Spleen (tissue), 11 donors: ENCODE measurements at regions not wholly inside any gene's neighbourhood (a gene's known extent, or its start where the extent isn't known, plus 50 kb on each side); places are given as distances from the start of the nearest gene placed in this dataset.

Experiments used
- DNase-seq: peaks from one replicate; pipeline ENCODE4 v3.0.0-alpha.2; 2020
- H3K27ac ChIP-seq, 8 donors: fragments of 200-600 bp; sonication (generic) in 7 of 8; 1 replicate in 4 of 8; 2 replicates in 4 of 8; pipeline versions ENCODE4 v1.5.0 to v1.8.0; 2016 to 2021; ENCODE audit warnings: inconsistent platforms in 4 of 8, mild to moderate bottlenecking in 4 of 8, moderate library complexity in 1 of 8
- H3K27me3 ChIP-seq, 7 donors: fragments of 200-600 bp; sonication (generic) in 6 of 7; replicated peaks in 1 of 7; 1 replicate in 4 of 7; 2 replicates in 3 of 7; pipeline versions ENCODE4 v1.5.0 to v1.8.0; 2016 to 2021; ENCODE audit warnings: inconsistent platforms in 3 of 7, mild to moderate bottlenecking in 1 of 7
- H3K36me3 ChIP-seq, 6 donors: fragments of 200-600 bp; sonication (generic) in 5 of 6; 1 replicate in 4 of 6; 2 replicates in 2 of 6; pipeline versions ENCODE4 v1.5.0 to v1.8.0; 2016 to 2021; ENCODE audit warnings: inconsistent platforms in 2 of 6
- H3K4me1 ChIP-seq, 6 donors: fragments of 200-600 bp; sonication (generic) in 5 of 6; 1 replicate in 3 of 6; 2 replicates in 3 of 6; pipeline versions ENCODE4 v1.5.0 to v1.8.0; 2016 to 2021; ENCODE audit warnings: inconsistent platforms in 3 of 6
- H3K4me3 ChIP-seq, 8 donors: fragments of 200-600 bp; sonication (generic) in 7 of 8; 1 replicate in 4 of 8; 2 replicates in 4 of 8; pipeline versions ENCODE4 v1.5.0 to v1.8.0; 2016 to 2021; ENCODE audit warnings: inconsistent platforms in 4 of 8, mild to moderate bottlenecking in 4 of 8, moderate library complexity in 2 of 8
- H3K9me3 ChIP-seq, 8 donors: fragments of 200-600 bp; sonication (generic) in 7 of 8; 1 replicate in 4 of 8; 2 replicates in 4 of 8; pipeline versions ENCODE4 v1.5.0 to v1.8.0; 2016 to 2021; ENCODE audit warnings: inconsistent platforms in 4 of 8
- POLR2A ChIP-seq, 3 donors: fragments of 450-650 bp; IDR thresholded peaks; one replicate each; pipeline ENCODE4 v1.5.1; 2017; ENCODE audit warnings: antibody characterized with exemption in 3 of 3, mild to moderate bottlenecking in 1 of 3
- POLR2AphosphoS5 ChIP-seq, 3 donors: sonication (generic); formaldehyde crosslinking; IDR thresholded peaks; one replicate each; pipeline ENCODE4 v1.5.1; 2017; ENCODE audit warnings: antibody characterized with exemption in 3 of 3
- WGBS, 5 donors: extraction: QIAGEN DNeasy Blood & Tissue Kit in 3 of 5; methylation state at CpG; one replicate each; pipeline versions ENCODE4 v1.1.5 to v1.1.7; 2013 to 2018; 5-methylcytosine and 5-hydroxymethylcytosine counted together
- intact Hi-C: fragments of 100-400 bp; cut with DNase I; formaldehyde crosslinking; loops from one replicate; pipeline ENCODE4 v1.15.0; 2023; ENCODE audit warnings: low total_unique reads
- TF ChIP-seq, protein P1 (sequence below), 11 experiments: fragments of 200-600 bp in 7 of 11; fragments of 450-650 bp in 4 of 11; sonication (generic) in 4 of 11; IDR thresholded peaks in 8 of 11; conservative IDR thresholded peaks in 3 of 11; 1 replicate in 7 of 11; 2 replicates in 4 of 11; pipeline versions ENCODE4 v1.4.0 to v1.8.0; 2016 to 2021; ENCODE audit warnings: antibody characterized with exemption in 11 of 11, inconsistent platforms in 4 of 11, mild to moderate bottlenecking in 1 of 11
- donor health status: healthy with polysubstance abuse.
- donor health status: DM: no; HTN: no; CAD: no; lungs with moderate emphysema.
- donor health status: DM: no; HTN: no; CAD: no.
- donor health status: Bipolar disorder and iron deficiency.
- donor health status: healthy.
- donor health status: DM: no; HTN: no; CAD: no.
- donor health status: DM: yes; HTN: yes; CAD: no.

DNA sequence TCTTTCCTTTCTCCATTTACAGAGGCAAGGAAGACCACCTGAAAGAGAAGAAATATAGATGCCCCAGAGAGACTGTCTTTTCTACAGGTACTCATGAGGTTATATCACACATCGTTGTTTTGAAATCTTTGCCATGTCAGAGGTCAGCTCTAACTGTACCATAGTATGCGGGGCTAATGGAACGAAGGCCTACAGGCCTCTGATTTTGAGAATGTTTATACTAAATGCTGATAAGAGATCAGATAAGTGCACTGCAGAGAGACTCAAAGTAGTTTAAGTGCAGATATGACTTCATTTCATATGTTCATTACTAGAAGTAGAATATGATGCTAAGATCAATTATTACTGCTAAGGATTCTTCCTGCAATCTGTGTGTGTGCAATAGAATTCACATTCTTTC, 1005.0 kb downstream of the GALC start:
- DNase-seq = no peak
- Histone ChIP-seq H3K9me3 (peaks cover 0 to 9% (median 0%) of the 10 kb centered on the region in 8 donors), H3K36me3 (no peaks in the 10 kb centered on the region), H3K27me3 (no peaks in the 10 kb centered on the region), H3K27ac (no peak overlapping the region), H3K4me3 (no peak overlapping the region), H3K4me1 (no peaks in the 10 kb centered on the region)
- TF ChIP-seq POLR2AphosphoS5 (IDR thresholded peaks at IDR 0.05) = no peak
- TF ChIP-seq, protein P1, sequence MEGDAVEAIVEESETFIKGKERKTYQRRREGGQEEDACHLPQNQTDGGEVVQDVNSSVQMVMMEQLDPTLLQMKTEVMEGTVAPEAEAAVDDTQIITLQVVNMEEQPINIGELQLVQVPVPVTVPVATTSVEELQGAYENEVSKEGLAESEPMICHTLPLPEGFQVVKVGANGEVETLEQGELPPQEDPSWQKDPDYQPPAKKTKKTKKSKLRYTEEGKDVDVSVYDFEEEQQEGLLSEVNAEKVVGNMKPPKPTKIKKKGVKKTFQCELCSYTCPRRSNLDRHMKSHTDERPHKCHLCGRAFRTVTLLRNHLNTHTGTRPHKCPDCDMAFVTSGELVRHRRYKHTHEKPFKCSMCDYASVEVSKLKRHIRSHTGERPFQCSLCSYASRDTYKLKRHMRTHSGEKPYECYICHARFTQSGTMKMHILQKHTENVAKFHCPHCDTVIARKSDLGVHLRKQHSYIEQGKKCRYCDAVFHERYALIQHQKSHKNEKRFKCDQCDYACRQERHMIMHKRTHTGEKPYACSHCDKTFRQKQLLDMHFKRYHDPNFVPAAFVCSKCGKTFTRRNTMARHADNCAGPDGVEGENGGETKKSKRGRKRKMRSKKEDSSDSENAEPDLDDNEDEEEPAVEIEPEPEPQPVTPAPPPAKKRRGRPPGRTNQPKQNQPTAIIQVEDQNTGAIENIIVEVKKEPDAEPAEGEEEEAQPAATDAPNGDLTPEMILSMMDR (IDR thresholded peaks at IDR 0.05 in 8 of 11, conservative IDR thresholded peaks at IDR 0.05 in 3 of 11) = no peak
- TF ChIP-seq POLR2A (IDR thresholded peaks at IDR 0.05) = no peak
- intact Hi-C loops = no loop called here
- 73 to 88% (median 81%) methylated on average over 3 of the region's 3 CpGs for WGBS, 5 donors

DNA sequence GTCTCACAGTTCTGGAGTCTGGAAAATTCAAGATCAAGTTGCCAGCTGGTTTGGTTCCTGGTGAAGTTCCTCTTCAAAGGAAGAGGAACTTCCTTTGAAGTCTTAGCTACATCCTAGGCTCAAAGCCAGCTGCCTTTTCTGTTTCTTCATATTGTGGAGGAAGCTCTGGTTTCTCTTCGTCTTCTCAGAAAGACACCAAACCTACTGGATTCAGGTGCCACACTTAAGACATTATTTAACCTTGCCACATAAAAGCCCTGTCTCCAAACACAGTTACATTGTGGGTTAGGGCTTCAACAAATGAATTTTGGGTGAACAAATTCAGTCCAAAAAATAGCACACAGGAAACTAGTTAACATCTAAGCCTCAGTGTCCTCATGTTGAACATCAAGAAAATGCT, 1019.8 kb downstream of the GALC start:
- no peak overlapping the region for H3K27ac ChIP-seq
- 30 to 55% (median 38%) methylated on average over 1 of the region's 1 CpG for WGBS, 5 donors
- H3K9me3 ChIP-seq = peaks cover 4 to 62% (median 37%) of the 10 kb centered on the region in 8 donors
- no peak overlapping the region for H3K4me3 ChIP-seq
- H3K4me1 ChIP-seq = no peaks in the 10 kb centered on the region
- TF ChIP-seq POLR2A (IDR thresholded peaks at IDR 0.05) = no peak
- no peak for TF ChIP-seq POLR2AphosphoS5 (IDR thresholded peaks at IDR 0.05)
- TF ChIP-seq, protein P1 (IDR thresholded peaks at IDR 0.05 in 8 of 11, conservative IDR thresholded peaks at IDR 0.05 in 3 of 11) = no peak
- H3K27me3 ChIP-seq = no peaks in the 10 kb centered on the region
- no peak for DNase-seq
- intact Hi-C loops = no loop called here
- no peaks in the 10 kb centered on the region for H3K36me3 ChIP-seq

DNA sequence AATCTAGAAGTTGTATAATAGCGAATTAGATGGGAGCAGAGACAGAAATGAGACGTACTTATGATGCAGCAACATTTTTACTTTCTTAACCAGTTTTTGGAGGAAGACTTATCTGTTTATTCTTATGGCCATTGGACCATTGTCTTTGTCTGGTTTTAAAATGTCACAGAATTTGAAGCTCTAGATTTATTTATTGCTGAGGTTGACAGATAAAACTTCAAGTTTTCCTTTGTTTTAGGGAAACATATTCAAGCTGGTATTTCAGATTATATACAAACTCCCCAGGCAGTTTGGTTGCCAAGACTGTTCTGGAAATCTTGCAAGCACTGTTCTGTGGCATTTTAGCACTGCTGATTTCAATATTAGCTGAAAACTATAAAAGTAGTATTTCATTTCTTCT, 1021.7 kb downstream of the GALC start:
- TF ChIP-seq, protein P1 (IDR thresholded peaks at IDR 0.05 in 8 of 11, conservative IDR thresholded peaks at IDR 0.05 in 3 of 11) = no peak
- no peak for TF ChIP-seq POLR2AphosphoS5 (IDR thresholded peaks at IDR 0.05)
- TF ChIP-seq POLR2A (IDR thresholded peaks at IDR 0.05) = no peak
- Histone ChIP-seq H3K27me3 (no peaks in the 10 kb centered on the region), H3K4me3 (no peak overlapping the region), H3K4me1 (no peaks in the 10 kb centered on the region), H3K9me3 (peaks cover 4 to 62% (median 34%) of the 10 kb centered on the region in 8 donors), H3K36me3 (no peaks in the 10 kb centered on the region), H3K27ac (no peak overlapping the region)
- no peak for DNase-seq
- intact Hi-C loops = no loop called here
- 80 to 85% (median 82%) methylated on average over 2 of the region's 2 CpGs for WGBS, 5 donors

DNA sequence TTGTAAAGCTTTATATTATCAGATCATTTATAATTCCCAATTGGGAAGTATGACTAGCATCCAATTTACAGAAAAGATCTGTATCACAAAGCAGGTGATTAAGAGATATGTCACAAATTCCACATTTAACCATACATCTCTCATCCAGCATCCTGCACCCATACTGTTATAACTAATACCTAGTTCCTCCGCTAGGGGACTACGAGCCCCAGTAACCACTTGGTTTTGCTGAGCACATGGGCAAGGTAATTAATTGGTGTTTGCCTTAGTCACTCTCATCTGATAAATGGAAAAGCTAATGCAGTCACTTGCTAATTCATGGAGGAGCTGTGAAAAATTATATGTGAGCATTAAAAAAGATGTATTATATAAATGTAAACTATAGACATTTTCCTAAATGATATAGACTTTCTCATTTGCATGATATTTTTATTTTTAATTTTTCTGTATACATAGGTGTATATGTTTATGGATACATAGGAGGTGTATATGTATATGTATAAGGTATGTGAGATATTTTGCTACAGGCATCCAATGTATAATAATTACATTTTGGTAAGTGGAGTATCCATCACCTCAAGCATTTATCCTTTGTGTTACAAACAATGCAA, 1031.8 kb downstream of the GALC start:
- intact Hi-C loops = no loop called here
- H3K36me3 ChIP-seq = no peaks in the 10 kb centered on the region
- no peak overlapping the region for H3K27ac ChIP-seq
- peaks cover 0 to 34% (median 24%) of the 10 kb centered on the region in 8 donors for H3K9me3 ChIP-seq
- 44 to 76% (median 49%) methylated on average over 2 of the region's 2 CpGs for WGBS, 5 donors
- TF ChIP-seq POLR2AphosphoS5 (IDR thresholded peaks at IDR 0.05) (no peak), POLR2A (IDR thresholded peaks at IDR 0.05) (no peak)
- TF ChIP-seq, protein P1 (IDR thresholded peaks at IDR 0.05 in 8 of 11, conservative IDR thresholded peaks at IDR 0.05 in 3 of 11) = peak in 2 of 11 experiments; percentile 11 to 24
- H3K4me1 ChIP-seq = no peaks in the 10 kb centered on the region
- DNase-seq = no peak
- H3K27me3 ChIP-seq = no peaks in the 10 kb centered on the region
- H3K4me3 ChIP-seq = no peak overlapping the region
